ENCODE measurements at regions not wholly inside any gene's neighbourhood (a gene's known extent, or its start where the extent isn't known, plus 50 kb on each side); places are given as distances from the start of the nearest gene placed in this dataset.

GRCh38 chr10:128316121-128316726, 190.0 kb upstream of the MKI67 start:
- DNase-seq (ENCODE audit: low read depth): no peak

- no peak for DNase-seq (ENCODE audit: low read depth)
Observed at GRCh38 chr10:128316925-128317324, 190.7 kb upstream of the MKI67 start.

- no peak for DNase-seq (ENCODE audit: low read depth)
Observed at GRCh38 chr10:128318366-128318765, 192.1 kb upstream of the MKI67 start.

- no peak for DNase-seq (ENCODE audit: low read depth)
Observed at GRCh38 chr10:128318913-128319312, 192.7 kb upstream of the MKI67 start.

- no peak for DNase-seq (ENCODE audit: low read depth)
Observed at GRCh38 chr10:128322106-128322505, 195.9 kb upstream of the MKI67 start.

GRCh38 chr10:128322950-128323349, 196.7 kb upstream of the MKI67 start:
- DNase-seq (ENCODE audit: low read depth): no peak

- no peak for DNase-seq (ENCODE audit: low read depth)
Observed at GRCh38 chr10:128324058-128324827, 198.0 kb upstream of the MKI67 start.

GRCh38 chr10:128325788-128326187, 199.6 kb upstream of the MKI67 start:
- no peak for DNase-seq (ENCODE audit: low read depth)

GRCh38 chr10:128326251-128326650, 200.0 kb upstream of the MKI67 start:
- DNase-seq (ENCODE audit: low read depth): no peak

- no peak for DNase-seq (ENCODE audit: low read depth)
Observed at GRCh38 chr10:128326851-128327250, 200.6 kb upstream of the MKI67 start.

GRCh38 chr10:128336401-128336800, 210.2 kb upstream of the MKI67 start:
- no peak for DNase-seq (ENCODE audit: low read depth)

GRCh38 chr10:128337860-128338378, 211.7 kb upstream of the MKI67 start:
- no peak for DNase-seq (ENCODE audit: low read depth)

- no peak for DNase-seq (ENCODE audit: low read depth)
Observed at GRCh38 chr10:128338951-128339350, 212.7 kb upstream of the MKI67 start.

GRCh38 chr10:128339753-128340152, 213.5 kb upstream of the MKI67 start:
- no peak for DNase-seq (ENCODE audit: low read depth)

GRCh38 chr10:128345353-128345752, 219.1 kb upstream of the MKI67 start:
- DNase-seq (ENCODE audit: low read depth): no peak

GRCh38 chr10:128360783-128361182, 234.6 kb upstream of the MKI67 start:
- no peak for DNase-seq (ENCODE audit: low read depth)

- DNase-seq (ENCODE audit: low read depth): no peak
Observed at GRCh38 chr10:128361487-128361886, 235.3 kb upstream of the MKI67 start.

GRCh38 chr10:128362514-128362913, 236.3 kb upstream of the MKI67 start:
- no peak for DNase-seq (ENCODE audit: low read depth)

- no peak for DNase-seq (ENCODE audit: low read depth)
Observed at GRCh38 chr10:128364631-128365030, 238.4 kb upstream of the MKI67 start.

- DNase-seq (ENCODE audit: low read depth): no peak
Observed at GRCh38 chr10:128365156-128365725, 239.0 kb upstream of the MKI67 start.

GRCh38 chr10:128367807-128368206, 241.6 kb upstream of the MKI67 start:
- DNase-seq (ENCODE audit: low read depth): no peak

GRCh38 chr10:128369101-128369650, 243.0 kb upstream of the MKI67 start:
- DNase-seq (ENCODE audit: low read depth): no peak
